ENCODE measurements at regions not wholly inside any gene's neighbourhood (a gene's known extent, or its start where the extent isn't known, plus 50 kb on each side); places are given as distances from the start of the nearest gene placed in this dataset.

GRCh38 chr1:193419295-193419694, 232.9 kb upstream of the B3GALT2 start:
- no peak for TF ChIP-seq POLR2AphosphoS5 (IDR thresholded peaks at IDR 0.05; ENCODE audit: low read depth, low read length)
- no peak for TF ChIP-seq SIN3A (IDR thresholded peaks at IDR 0.05; ENCODE audit: borderline replicate concordance, insufficient read depth, low read length)
